ENCODE measurements at regions not wholly inside any gene's neighbourhood (a gene's known extent, or its start where the extent isn't known, plus 50 kb on each side); places are given as distances from the start of the nearest gene placed in this dataset.
"Not testable (repeated sequence)": the region's sequence is repeated elsewhere in the genome, so short reads cannot be mapped to it uniquely, and the experiment has no call there.

DNA sequence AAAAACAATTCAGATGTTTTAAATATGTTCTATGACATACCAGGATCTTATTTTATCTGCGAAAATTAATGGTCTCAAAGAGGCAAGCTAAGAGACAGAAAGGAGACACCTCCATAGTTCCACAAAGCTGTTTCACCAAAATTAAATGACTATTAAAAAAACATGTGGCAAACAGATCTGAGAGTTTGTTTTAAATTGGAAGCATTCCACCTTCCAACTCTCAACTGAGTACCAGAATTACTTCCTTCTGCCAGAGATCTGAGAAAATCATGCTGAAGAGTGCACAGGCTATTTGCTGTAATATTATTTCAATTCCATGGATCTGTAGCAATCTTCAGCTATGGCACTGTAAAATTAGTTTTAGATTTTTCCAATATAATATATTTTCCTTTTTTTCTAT lies 669.5 kb upstream of the MARCKS start:
- no peak for DNase-seq (ENCODE audit: low spot score)

GRCh38 chr6:113188962-113189361 lies 668.2 kb upstream of the MARCKS start:
- DNase-seq (ENCODE audit: low spot score), result no peak

DNA sequence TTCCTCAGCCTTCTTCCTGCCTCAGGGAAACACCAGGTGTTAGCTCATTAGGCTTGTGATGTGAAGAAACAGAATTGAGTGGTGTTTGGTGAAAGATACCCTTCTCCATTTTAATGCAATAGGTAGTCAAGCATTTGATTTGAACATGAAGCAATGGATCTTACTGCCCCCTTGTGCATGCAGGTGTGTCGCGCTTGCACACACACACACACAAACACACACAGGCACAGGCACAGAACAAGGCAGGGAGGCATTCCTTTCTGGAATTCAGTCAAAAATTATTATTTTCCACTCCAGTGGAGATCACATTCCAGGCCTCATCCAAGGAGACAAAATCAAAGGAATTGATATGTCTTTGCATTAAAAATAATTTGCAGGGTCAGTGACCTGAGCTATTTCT lies 667.0 kb upstream of the MARCKS start:
- DNase-seq (ENCODE audit: low spot score), result no peak

DNA sequence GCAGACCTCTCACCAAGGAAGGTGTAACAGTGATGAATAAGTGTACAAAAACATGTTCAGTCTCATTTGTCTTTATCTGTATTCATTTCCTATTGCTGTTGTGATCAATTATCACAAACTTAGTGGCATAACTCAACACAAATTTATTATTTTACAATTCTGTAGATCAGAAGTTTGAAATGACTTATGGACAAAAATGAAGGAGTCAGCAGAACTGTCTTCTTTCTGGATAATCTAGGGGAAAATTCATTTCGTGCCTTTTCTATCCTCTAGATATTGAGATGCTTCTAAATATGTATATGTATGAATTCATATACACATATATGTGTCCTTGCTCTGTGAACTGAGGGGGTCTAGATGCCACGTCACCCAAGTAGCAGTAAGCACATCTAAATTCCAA lies 663.1 kb upstream of the MARCKS start:
- no peak for DNase-seq (ENCODE audit: low spot score)

DNA sequence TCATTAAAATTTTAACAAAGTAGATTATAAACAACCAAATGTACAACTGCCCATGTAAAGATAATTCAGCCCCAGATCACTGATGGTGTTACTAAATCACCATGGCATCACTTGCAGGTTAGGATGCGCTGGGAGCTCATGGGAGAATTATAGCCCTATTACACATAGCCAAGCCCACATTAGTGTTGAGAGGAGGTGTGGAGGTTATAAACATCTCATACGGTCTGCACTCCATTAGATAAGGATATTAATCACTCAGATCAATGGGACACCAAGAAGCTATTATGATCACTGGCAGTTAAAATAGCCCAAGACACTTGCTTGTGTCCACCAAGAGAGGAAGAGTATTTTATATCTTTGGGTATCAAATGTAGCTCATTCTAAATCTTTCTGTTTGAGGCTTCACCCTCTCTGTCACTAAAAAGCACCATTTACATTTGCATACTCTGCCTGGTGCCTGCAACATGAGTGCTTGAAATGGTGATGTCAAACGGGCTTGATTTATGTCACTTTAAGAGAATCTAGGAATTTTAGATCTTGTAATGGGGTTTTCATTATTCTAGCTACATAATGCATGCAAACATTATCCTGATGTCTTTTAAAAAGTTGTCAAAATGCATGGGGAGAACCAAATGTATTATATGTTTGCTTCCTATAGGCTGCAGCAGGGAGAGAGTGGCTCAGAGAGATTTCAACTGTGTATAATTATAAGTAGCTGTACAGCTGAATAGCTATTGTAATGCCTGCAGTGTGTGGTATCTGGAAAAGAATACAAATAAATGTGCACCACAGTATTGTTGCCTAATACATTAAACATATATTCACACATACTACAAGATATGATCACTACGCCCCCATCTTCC lies 654.1 kb upstream of the MARCKS start:
- no peak for DNase-seq (ENCODE audit: low spot score)

- DNase-seq (ENCODE audit: low spot score), result no peak
Observed at GRCh38 chr6:113203715-113204110, 653.4 kb upstream of the MARCKS start.

GRCh38 chr6:113205553-113205952 lies 651.6 kb upstream of the MARCKS start:
- no peak for DNase-seq (ENCODE audit: low spot score)

DNA sequence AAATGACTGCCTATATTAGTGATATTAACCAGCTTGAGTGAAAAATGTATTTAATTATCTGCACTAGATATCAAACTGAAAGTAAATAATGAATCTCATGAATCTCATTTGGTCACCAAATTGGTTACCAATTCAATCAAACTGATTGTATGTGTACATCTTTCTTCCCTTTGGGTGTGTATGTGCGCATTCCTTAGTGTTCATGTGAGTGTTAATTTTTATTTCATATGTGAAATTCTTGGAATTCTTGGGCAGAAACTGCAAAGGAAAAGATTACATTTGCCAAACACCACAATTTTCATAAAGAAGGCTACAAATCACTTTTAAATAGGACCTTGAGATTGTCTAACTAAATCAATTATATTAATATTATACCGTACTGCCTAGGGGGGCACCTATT lies 648.4 kb upstream of the MARCKS start:
- no peak for DNase-seq (ENCODE audit: low spot score)

DNA sequence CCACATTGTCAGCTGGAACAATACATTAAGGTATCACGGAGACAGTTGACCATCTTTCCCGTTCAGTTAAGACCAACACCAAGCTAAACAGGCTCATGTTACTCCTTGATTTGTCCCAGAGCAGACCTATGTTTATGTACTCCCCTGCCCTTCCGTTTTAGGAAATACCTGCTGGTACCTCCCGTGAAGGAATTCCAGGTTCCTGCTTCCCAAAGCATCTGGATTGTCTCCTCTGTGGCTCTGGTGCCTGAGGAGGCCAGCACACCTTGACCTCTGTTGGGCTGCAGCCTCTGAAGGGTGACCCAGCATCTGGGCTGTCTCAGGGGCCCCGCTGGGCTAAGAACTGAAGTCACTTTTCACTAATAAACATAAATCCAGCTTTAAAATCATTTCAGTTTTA lies 647.8 kb upstream of the MARCKS start:
- DNase-seq (ENCODE audit: low spot score), result no peak

DNA sequence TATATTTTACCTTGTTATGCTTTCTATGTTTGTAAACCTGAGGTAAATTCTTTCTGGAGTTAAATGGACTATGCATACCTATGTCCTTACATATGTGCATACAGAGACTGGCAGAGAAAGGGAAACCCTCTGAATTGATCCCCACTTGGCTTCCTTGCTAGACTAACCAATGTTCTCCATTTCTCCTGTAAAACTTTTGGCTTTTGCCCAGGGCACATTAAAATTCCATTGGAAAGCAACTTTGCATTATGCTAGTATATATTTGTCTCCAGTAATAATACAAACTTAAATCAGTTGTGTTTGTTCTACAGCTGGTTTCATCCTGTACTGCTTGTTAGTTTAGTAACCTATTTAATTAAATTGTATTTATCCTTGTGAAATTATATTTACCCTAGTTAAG lies 646.0 kb upstream of the MARCKS start:
- no peak for DNase-seq (ENCODE audit: low spot score)

GRCh38 chr6:113219783-113220182 lies 637.4 kb upstream of the MARCKS start:
- DNase-seq (ENCODE audit: low spot score), result no peak

GRCh38 chr6:113220832-113221231 lies 636.3 kb upstream of the MARCKS start:
- no peak for DNase-seq (ENCODE audit: low spot score)

DNA sequence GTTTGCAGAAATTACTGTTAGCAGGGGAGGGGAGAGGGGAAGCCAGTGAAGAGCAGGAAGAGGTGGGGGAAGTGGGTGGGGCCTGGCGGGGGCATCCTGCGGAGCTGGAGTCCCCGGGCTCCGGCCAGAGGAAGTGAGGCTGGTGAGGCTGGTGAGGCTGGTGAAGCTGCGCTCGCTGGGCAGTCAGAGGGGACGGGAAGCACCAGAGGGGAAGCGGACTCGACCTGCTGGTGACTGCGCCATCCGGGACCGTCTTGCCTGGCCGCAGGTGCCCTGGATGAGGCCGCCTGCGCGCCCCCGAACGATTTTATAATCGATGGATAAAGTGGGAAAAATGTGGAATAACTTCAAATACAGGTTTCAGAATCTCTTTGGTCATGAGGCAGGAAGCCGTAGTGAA lies 635.3 kb upstream of the MARCKS start:
- DNase-seq (ENCODE audit: low spot score), result peak; percentile 16

DNA sequence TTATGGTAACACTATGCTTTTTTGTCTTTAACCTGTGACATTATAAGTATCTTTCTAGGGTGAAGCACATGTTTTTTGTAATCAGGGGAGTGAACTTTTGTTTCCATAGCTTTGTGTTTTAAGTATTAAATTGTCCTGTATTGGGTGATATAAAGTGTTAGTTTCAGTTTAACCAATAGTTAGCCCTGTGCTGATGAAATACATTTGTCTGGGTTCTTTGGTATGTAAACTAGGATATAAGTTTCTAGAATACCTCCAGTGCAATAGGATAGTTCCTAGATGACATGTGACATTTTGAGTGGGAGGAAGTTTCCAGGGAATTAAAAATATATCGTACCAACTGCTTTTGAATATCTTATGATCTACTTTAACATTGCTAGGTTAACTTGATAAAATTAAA lies 611.0 kb upstream of the MARCKS start:
- DNase-seq (ENCODE audit: low spot score), result no peak

DNA sequence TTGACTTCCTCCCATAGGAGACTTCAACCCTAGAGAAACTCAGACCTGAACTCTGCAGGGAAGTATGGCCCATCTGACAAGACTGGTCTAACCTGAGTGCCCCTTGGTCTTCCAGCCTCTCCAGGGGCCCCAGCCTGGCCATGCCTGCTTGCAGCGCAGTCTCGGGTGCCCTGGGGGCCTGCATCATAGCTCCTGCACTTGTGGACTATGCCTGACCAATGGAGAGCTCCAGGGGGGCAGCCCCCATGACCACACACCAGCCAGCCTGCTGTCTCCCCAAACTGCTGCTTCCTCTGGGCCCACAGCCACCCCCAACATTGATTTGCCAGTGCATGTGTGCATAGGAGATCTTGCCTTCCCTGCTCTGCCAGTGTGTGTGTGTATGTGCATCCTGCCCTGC lies 608.6 kb upstream of the MARCKS start:
- no peak for DNase-seq (ENCODE audit: low spot score)

GRCh38 chr6:113254194-113254593 lies 603.0 kb upstream of the MARCKS start:
- not testable (repeated sequence) for DNase-seq (ENCODE audit: low spot score)

- DNase-seq (ENCODE audit: low spot score), result no peak
Observed at GRCh38 chr6:113258771-113259170, 598.4 kb upstream of the MARCKS start.

DNA sequence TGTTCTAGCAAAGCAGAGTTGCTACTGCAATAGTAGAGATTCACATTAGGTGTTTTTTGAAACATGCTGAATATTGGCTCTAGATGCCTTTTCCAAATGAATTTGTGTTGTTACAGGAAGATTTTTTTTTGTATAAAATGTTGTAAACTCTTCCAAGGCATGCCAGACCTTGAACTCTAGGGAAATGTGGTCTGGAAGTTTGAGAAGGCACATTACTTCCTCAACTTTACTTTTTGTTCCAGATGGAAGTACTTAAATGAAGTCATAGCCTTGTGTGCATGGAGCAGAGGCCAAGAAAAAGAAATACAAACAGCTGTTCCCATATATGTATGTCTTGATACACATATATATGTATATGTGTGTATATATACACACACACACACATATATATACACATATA lies 585.7 kb upstream of the MARCKS start:
- no peak for DNase-seq (ENCODE audit: low spot score)

GRCh38 chr6:113276601-113277000 lies 580.5 kb upstream of the MARCKS start:
- DNase-seq (ENCODE audit: low spot score), result no peak

DNA sequence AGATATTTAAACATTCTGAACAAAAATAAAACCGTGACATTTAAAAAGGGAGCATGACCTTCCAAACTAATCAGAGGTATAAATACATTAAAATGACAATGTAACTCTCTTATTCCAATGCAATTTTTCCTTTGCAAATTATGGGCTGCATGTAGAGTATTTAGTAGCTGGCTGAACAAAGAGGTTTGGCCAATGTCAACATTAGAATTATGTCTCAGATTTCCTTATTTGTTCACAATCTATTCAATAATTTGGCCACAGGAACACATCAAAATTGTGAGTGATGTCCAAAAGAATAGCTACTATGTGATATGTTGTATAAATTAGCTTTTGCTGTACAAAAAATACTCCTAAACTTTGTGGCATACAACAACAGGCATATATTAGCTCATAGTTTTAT lies 580.0 kb upstream of the MARCKS start:
- DNase-seq (ENCODE audit: low spot score), result no peak

- DNase-seq (ENCODE audit: low spot score), result no peak
Observed at GRCh38 chr6:113281014-113281413, 576.1 kb upstream of the MARCKS start.

DNA sequence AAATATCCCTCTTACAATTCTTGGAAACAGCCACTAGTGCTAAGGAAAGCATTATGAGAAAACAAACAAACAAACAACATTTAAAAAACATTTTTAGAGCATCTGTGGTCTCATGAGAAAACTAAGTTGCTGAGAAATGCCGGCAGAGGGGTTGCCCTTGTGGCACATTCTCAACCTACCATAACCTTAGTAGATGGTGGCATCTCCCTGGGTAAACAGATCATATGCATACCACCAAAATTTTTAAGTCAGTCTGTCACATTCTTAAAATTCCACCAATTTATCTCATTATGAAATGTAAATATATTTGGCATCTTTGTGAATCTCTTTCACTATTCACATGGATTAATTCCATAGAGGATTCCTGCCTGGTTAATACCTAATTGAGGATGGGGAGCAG lies 575.7 kb upstream of the MARCKS start:
- DNase-seq (ENCODE audit: low spot score), result no peak

GRCh38 chr6:113287396-113287795 lies 569.7 kb upstream of the MARCKS start:
- no peak for DNase-seq (ENCODE audit: low spot score)

GRCh38 chr6:113288409-113288808 lies 568.7 kb upstream of the MARCKS start:
- no peak for DNase-seq (ENCODE audit: low spot score)
